B cell (primary cell): ENCODE measurements at regions not wholly inside any gene's neighbourhood (a gene's known extent, or its start where the extent isn't known, plus 50 kb on each side); places are given as distances from the start of the nearest gene placed in this dataset.

Experiments used
- ATAC-seq: fragments of 200-7000 bp; cut with Tn5 transposase; one replicate; pipeline ENCODE4 v1.10.0; 2021; ENCODE audit warnings: low read depth, mild to moderate bottlenecking, moderate number of reproducible peaks, moderate library complexity
- CTCF ChIA-PET: fragments of 350-600 bp; sonication (Branson Sonifier 250); formaldehyde crosslinking; loops from one replicate; lab custom pipeline; 2021; ENCODE audit warnings: antibody characterized with exemption, inconsistent platforms; lab: Charles Lee
- POLR2A ChIA-PET: fragments of 350-600 bp; sonication (Branson Sonifier 250); formaldehyde crosslinking; loops from one replicate; lab custom pipeline; 2021; ENCODE audit warnings: antibody characterized with exemption; lab: Charles Lee
- DNase-seq: peaks from one replicate; pipeline ENCODE4 v3.0.0; 2013
- H2AFZ ChIP-seq: 2 replicates; pipeline ENCODE4 v1.6.1; 2012; ENCODE audit warnings: mild to moderate bottlenecking, low read depth, low read length; ENCODE audit not compliant: insufficient read depth, poor library complexity, severe bottlenecking
- H3K27ac ChIP-seq, 2 donors: 1 replicate in 1 of 2; 2 replicates in 1 of 2; pipeline ENCODE4 v1.5.1; 2012 to 2013; ENCODE audit warnings: low read length in 2 of 2, mild to moderate bottlenecking in 2 of 2, moderate library complexity in 1 of 2
- H3K27me3 ChIP-seq, 4 experiments: fragments of 200-600 bp in 1 of 4; sonication (generic) in 1 of 4; replicated peaks in 1 of 4; 1 replicate in 2 of 4; 2 replicates in 2 of 4; pipeline versions ENCODE4 v1.6.1 to v1.7.0; 2013 to 2016; ENCODE audit warnings: low read length in 3 of 4, mild to moderate bottlenecking in 2 of 4, mixed read lengths in 1 of 4, moderate library complexity in 1 of 4; ENCODE audit not compliant: insufficient read depth in 4 of 4, control insufficient read depth in 3 of 4; ENCODE audit errors: control extremely low read depth in 1 of 4
- H3K36me3 ChIP-seq, 2 experiments: replicated peaks in 1 of 2; 1 replicate in 1 of 2; 2 replicates in 1 of 2; pipeline versions ENCODE4 v1.6.1 to v1.7.1; 2013; ENCODE audit warnings: low read length in 1 of 2; ENCODE audit not compliant: insufficient read depth in 2 of 2, control insufficient read depth in 1 of 2; ENCODE audit errors: control extremely low read depth in 1 of 2, extremely low read depth in 1 of 2
- H3K4me1 ChIP-seq, 2 donors: fragments of 200-600 bp in 1 of 2; sonication (generic) in 1 of 2; 1 replicate in 1 of 2; 2 replicates in 1 of 2; pipeline versions ENCODE4 v1.5.1 to v1.6.1; 2013 to 2017; ENCODE audit warnings: low read length in 2 of 2; ENCODE audit not compliant: control insufficient read depth in 2 of 2, insufficient read depth in 2 of 2
- H3K4me2 ChIP-seq: replicated peaks from 2 replicates; pipeline ENCODE3; 2012; ENCODE audit warnings: mild to moderate bottlenecking, low read depth, low read length; ENCODE audit not compliant: poor library complexity, severe bottlenecking
- H3K4me3 ChIP-seq, 5 experiments: fragments of 200-600 bp in 1 of 5; sonication (generic) in 1 of 5; 1 replicate in 3 of 5; 2 replicates in 2 of 5; pipeline versions ENCODE4 v1.5.1 to v1.7.0; 2011 to 2016; ENCODE audit warnings: low read length in 4 of 5, mild to moderate bottlenecking in 4 of 5, low read depth in 2 of 5, control low read depth in 1 of 5, moderate library complexity in 1 of 5; ENCODE audit not compliant: insufficient read depth in 1 of 5; ENCODE audit errors: control extremely low read depth in 1 of 5, extremely low read depth in 1 of 5
- H3K79me2 ChIP-seq: fragments of 200-600 bp; sonication (generic); one replicate; pipeline ENCODE4 v1.6.0; 2016; ENCODE audit warnings: low read length; ENCODE audit not compliant: control insufficient read depth, insufficient read depth
- H3K9ac ChIP-seq: fragments of 200-600 bp; sonication (generic); 2 replicates; pipeline ENCODE4 v1.6.1; 2017; ENCODE audit warnings: mild to moderate bottlenecking, low read length, moderate library complexity
- H3K9me3 ChIP-seq, 3 donors: one replicate each; pipeline versions ENCODE4 v1.6.1 to v1.7.1; 2013; ENCODE audit warnings: low read length in 2 of 3; ENCODE audit not compliant: control insufficient read depth in 2 of 3, insufficient read depth in 1 of 3; ENCODE audit errors: control extremely low read depth in 1 of 3
- H4K20me1 ChIP-seq: 2 replicates; pipeline ENCODE4 v1.6.0; 2012; ENCODE audit warnings: mild to moderate bottlenecking, low read length; ENCODE audit not compliant: insufficient read depth, control insufficient read depth, poor library complexity, severe bottlenecking
- H3K27ac Mint-ChIP-seq: one replicate; pipeline ENCODE4 v1.8.0; 2021; ENCODE audit warnings: mixed read lengths
- H3K27me3 Mint-ChIP-seq: one replicate; pipeline ENCODE4 v1.8.0; 2021; ENCODE audit warnings: mixed read lengths
- H3K4me1 Mint-ChIP-seq: one replicate; pipeline ENCODE4 v1.8.0; 2021; ENCODE audit warnings: mixed read lengths
- H3K4me3 Mint-ChIP-seq: one replicate; pipeline ENCODE4 v1.8.0; 2021; ENCODE audit warnings: mixed read lengths
- H3K9me3 Mint-ChIP-seq: one replicate; pipeline ENCODE4 v1.8.0; 2022; ENCODE audit warnings: mixed read lengths; ENCODE audit not compliant: insufficient read depth
- EZH2 ChIP-seq: IDR thresholded peaks from 2 replicates; pipeline ENCODE4 v1.6.1; 2012; ENCODE audit warnings: borderline replicate concordance, low read depth, mild to moderate bottlenecking, moderate library complexity, low read length; ENCODE audit not compliant: insufficient read depth, poor library complexity, severe bottlenecking
- WGBS: methylation state at CpG from one replicate; pipeline ENCODE4 v1.1.5; 2013; ENCODE audit warnings: missing lambda C conversion rate; ENCODE audit not compliant: insufficient coverage; 5-methylcytosine and 5-hydroxymethylcytosine counted together
- intact Hi-C: fragments of 100-400 bp; cut with micrococcal nuclease; formaldehyde crosslinking; loops from one replicate; pipeline ENCODE4 v1.10.0; 2022
- TF ChIP-seq, protein P1 (sequence below): fragments of 200-600 bp; IDR thresholded peaks from one replicate; pipeline ENCODE4 v1.8.0; 2022; ENCODE audit warnings: antibody characterized with exemption, mild to moderate bottlenecking

DNA sequence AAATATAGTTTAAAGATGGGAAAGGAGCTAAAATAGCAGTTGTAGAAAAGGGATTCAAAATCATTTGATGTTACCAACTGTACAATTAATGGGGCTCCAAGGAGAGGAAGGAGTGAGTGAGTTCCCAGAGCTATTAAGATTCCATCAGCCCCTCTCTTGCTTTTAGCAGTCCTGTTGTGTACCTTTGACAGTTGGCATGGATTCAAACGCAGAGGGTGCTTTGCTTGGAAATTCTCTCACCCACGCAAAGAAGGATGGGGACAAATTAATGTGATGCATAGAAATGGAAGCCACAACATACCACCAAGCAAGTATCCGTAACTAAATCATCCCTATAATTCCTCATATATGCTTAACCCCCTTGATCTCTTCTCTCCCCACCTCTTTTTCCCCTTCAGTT is 461.3 kb downstream of the EBF1 start:
- no peak overlapping the region for H2AFZ ChIP-seq
- H3K79me2 ChIP-seq = no peaks in the 10 kb centered on the region
- WGBS = no CpG with 5 or more reads among the region's 3 CpGs
- peaks cover 3 to 7% of the 10 kb centered on the region in 2 donors for H3K4me1 ChIP-seq
- DNase-seq (no peak), ATAC-seq (no peak)
- H3K27ac Mint-ChIP-seq = no peak overlapping the region
- no peaks in the 10 kb centered on the region for H3K27me3 ChIP-seq
- POLR2A ChIA-PET = no interaction called here
- H3K27ac ChIP-seq = no peak overlapping the region
- no peak overlapping the region for H3K9ac ChIP-seq
- no peak overlapping the region for H3K4me3 ChIP-seq
- intact Hi-C loops = no loop called here
- H3K36me3 ChIP-seq = no peaks in the 10 kb centered on the region
- peaks cover 11% of the 10 kb centered on the region for H3K4me1 Mint-ChIP-seq
- CTCF ChIA-PET = no interaction called here
- TF ChIP-seq, protein P1, sequence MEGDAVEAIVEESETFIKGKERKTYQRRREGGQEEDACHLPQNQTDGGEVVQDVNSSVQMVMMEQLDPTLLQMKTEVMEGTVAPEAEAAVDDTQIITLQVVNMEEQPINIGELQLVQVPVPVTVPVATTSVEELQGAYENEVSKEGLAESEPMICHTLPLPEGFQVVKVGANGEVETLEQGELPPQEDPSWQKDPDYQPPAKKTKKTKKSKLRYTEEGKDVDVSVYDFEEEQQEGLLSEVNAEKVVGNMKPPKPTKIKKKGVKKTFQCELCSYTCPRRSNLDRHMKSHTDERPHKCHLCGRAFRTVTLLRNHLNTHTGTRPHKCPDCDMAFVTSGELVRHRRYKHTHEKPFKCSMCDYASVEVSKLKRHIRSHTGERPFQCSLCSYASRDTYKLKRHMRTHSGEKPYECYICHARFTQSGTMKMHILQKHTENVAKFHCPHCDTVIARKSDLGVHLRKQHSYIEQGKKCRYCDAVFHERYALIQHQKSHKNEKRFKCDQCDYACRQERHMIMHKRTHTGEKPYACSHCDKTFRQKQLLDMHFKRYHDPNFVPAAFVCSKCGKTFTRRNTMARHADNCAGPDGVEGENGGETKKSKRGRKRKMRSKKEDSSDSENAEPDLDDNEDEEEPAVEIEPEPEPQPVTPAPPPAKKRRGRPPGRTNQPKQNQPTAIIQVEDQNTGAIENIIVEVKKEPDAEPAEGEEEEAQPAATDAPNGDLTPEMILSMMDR = no peak
- TF ChIP-seq EZH2 = no peak
- H3K9me3 ChIP-seq = no peaks in the 10 kb centered on the region
- H3K9me3 Mint-ChIP-seq = no peaks in the 10 kb centered on the region
- no peak overlapping the region for H3K4me3 Mint-ChIP-seq
- no peaks in the 10 kb centered on the region for H3K27me3 Mint-ChIP-seq
- no peak overlapping the region for H3K4me2 ChIP-seq
- H4K20me1 ChIP-seq = no peaks in the 10 kb centered on the region

DNA sequence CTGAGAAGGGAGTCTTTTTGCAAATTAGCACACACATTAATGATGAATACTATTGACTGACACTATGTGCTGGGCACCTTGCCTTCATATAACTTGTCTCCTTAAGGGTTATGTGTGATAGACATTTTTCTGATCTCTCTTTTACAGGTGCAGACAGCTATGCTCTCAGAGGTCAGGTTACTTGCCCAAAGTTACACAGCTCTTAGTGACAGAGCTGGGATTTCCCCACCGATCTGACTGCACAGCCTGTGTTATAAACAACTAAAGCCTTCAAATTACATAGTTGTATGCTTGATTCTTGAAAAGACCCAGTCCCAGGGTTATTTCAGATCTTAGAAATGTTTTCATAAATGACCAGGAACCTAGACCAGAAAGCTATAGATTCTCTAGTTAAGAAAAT is 462.7 kb downstream of the EBF1 start:
- WGBS = no CpG with 5 or more reads among the region's 1 CpG
- ChIA-PET CTCF (interaction anchor here (1.0 kb wide), 2 partner anchors 59 to 462 kb away, joined by 3 read pairs; no protein-coding TSS in a partner anchor), POLR2A (no interaction called here)
- Histone ChIP-seq H3K27me3 (no peaks in the 10 kb centered on the region), H2AFZ (no peak overlapping the region), H3K4me3 (no peak overlapping the region), H3K79me2 (no peaks in the 10 kb centered on the region), H3K36me3 (no peaks in the 10 kb centered on the region), H3K4me1 (peaks cover 3 to 7% of the 10 kb centered on the region in 2 donors), H3K27ac (no peak overlapping the region), H3K4me2 (no peak overlapping the region), H4K20me1 (no peaks in the 10 kb centered on the region), H3K9ac (no peak overlapping the region), H3K9me3 (no peaks in the 10 kb centered on the region)
- Mint-ChIP-seq H3K27ac (no peak overlapping the region), H3K9me3 (no peaks in the 10 kb centered on the region), H3K4me3 (no peak overlapping the region), H3K27me3 (no peaks in the 10 kb centered on the region), H3K4me1 (peaks cover 11% of the 10 kb centered on the region)
- intact Hi-C loops = no loop called here
- TF ChIP-seq EZH2 = no peak
- TF ChIP-seq, protein P1 = no peak
- ATAC-seq (no peak), DNase-seq (no peak)
